ENCODE measurements at regions not wholly inside any gene's neighbourhood (a gene's known extent, or its start where the extent isn't known, plus 50 kb on each side); places are given as distances from the start of the nearest gene placed in this dataset.

DNA sequence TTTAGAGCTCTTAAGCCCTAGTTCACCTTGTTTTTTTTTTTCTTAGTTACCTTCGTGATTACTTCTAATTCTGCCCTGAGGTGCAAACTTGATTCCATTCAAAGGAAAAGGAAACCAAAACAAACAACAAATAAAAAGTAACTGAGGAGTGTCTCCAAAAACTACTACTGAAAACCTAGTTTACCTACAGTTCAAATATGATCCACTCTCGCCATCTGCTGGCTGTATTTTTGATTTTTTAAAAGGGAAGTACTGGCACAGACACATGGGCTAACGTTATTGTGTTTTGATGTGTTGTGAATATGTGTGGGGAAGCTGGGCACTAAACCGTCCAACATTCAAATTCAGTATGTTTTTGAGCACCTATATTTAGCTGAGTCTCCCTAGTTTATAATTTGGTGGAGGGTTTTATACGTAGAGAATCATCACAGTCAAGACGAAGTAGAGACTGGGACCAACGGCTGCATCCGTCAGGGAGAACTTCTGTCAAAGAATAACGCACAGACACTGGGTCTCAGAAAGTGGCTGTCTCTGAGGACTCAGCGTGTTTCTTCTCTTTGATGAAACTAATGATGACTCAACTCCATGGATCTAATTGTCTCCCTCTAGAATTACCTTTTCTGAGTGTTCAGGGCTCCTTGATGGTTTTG, 373.5 kb upstream of the BTBD3 start:
- H3K4me1 Mint-ChIP-seq: peaks cover 21% of the 10 kb centered on the region
- no peaks in the 10 kb centered on the region for H3K27me3 Mint-ChIP-seq (ENCODE audit: low read depth)
- H3K9me3 Mint-ChIP-seq: no peaks in the 10 kb centered on the region
- H3K27ac Mint-ChIP-seq (ENCODE audit: unreplicated experiment): no peak overlapping the region
- no peak overlapping the region for H3K4me3 Mint-ChIP-seq
- DNase-seq (ENCODE audit: low read depth, low spot score): peak; percentile 67
- no peaks in the 10 kb centered on the region for H3K36me3 Mint-ChIP-seq (ENCODE audit: low read depth)
- TF ChIP-seq, protein P1, sequence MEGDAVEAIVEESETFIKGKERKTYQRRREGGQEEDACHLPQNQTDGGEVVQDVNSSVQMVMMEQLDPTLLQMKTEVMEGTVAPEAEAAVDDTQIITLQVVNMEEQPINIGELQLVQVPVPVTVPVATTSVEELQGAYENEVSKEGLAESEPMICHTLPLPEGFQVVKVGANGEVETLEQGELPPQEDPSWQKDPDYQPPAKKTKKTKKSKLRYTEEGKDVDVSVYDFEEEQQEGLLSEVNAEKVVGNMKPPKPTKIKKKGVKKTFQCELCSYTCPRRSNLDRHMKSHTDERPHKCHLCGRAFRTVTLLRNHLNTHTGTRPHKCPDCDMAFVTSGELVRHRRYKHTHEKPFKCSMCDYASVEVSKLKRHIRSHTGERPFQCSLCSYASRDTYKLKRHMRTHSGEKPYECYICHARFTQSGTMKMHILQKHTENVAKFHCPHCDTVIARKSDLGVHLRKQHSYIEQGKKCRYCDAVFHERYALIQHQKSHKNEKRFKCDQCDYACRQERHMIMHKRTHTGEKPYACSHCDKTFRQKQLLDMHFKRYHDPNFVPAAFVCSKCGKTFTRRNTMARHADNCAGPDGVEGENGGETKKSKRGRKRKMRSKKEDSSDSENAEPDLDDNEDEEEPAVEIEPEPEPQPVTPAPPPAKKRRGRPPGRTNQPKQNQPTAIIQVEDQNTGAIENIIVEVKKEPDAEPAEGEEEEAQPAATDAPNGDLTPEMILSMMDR (conservative IDR thresholded peaks at IDR 0.05): peak; percentile 84

DNA sequence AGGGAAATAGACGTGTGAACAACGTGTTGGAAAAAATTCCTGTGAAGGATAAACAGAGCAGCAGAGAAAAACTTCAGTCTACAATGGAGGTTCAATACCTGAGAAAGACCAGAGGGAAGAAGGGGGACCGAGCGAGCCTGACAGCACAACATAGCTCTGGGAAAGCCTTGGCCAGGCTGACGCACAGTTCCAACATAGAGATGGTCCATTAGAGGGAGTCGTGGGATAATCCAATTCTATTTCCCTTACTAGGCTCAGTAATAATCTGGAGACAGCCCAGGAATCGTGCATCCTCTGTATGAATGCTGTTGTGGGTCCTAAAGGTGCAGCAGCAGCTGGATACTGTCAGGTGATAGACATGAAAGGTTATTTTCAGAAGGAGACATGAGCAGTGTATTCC, 370.8 kb upstream of the BTBD3 start:
- TF ChIP-seq, protein P1 (conservative IDR thresholded peaks at IDR 0.05): no peak
- no peaks in the 10 kb centered on the region for H3K36me3 Mint-ChIP-seq (ENCODE audit: low read depth)
- H3K4me1 Mint-ChIP-seq: no peaks in the 10 kb centered on the region

DNA sequence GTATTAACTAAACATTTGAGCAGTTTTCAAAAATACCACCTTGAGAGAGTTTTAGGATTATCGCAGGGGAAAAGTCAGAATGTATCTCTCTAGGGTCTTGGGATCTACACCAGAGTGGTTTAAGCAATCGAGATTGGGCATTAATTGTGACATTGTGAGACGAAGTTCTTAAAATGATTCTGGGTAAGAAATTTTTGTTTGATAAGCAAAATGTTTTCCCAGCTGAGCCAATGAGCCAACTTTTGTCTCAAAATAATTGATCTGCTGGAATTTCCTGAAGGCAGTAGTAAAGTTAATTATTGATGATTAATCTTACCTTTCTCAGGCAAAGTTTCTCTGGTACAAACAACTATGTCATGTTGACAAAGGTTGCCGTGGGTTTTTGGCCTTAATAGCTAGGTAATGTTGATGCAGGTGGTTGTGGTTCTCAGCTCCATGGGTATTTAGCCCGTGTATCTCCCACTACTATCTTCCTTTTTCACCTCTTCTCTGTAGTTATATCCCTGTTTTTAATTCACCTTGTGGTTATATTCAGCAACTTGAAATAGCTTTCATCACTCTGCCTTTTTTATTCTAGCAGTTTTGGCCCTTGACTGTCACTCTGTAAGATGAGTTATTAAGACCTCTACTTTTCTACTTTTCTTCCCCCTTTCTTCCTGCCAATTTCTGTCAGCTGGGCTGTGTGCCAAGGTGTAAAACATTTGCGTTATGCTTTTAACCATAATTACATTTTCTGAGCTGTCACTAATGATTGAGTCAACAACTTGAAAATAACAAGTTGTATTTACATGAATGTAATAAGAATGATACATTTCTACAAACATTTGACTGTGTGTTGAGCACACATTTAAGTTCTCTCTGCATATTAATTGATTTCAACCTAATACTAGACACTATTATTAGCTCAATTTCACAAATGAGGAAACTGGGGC, 368.3 kb upstream of the BTBD3 start:
- H3K27me3 Mint-ChIP-seq (ENCODE audit: low read depth): no peaks in the 10 kb centered on the region
- no peak for DNase-seq (ENCODE audit: low read depth, low spot score)
- no peak overlapping the region for H3K27ac Mint-ChIP-seq (ENCODE audit: unreplicated experiment)
- TF ChIP-seq, protein P1 (conservative IDR thresholded peaks at IDR 0.05): no peak
- H3K36me3 Mint-ChIP-seq (ENCODE audit: low read depth): no peaks in the 10 kb centered on the region
- H3K4me1 Mint-ChIP-seq: peaks cover 7% of the 10 kb centered on the region
- no peak overlapping the region for H3K4me3 Mint-ChIP-seq
- peaks cover 2% of the 10 kb centered on the region for H3K9me3 Mint-ChIP-seq

More for the DNA sequence above, 370.8 kb upstream of the BTBD3 start:
- Mint-ChIP-seq H3K27ac (ENCODE audit: unreplicated experiment) (no peak overlapping the region), H3K27me3 (ENCODE audit: low read depth) (no peaks in the 10 kb centered on the region), H3K9me3 (peaks cover 2% of the 10 kb centered on the region), H3K4me3 (no peak overlapping the region)
- no peak for DNase-seq (ENCODE audit: low read depth, low spot score)

GRCh38 chr20:11550657-11551338, 366.9 kb upstream of the BTBD3 start:
- Mint-ChIP-seq H3K27ac (ENCODE audit: unreplicated experiment) (no peak overlapping the region), H3K9me3 (peaks cover 2% of the 10 kb centered on the region), H3K27me3 (ENCODE audit: low read depth) (no peaks in the 10 kb centered on the region), H3K36me3 (ENCODE audit: low read depth) (no peaks in the 10 kb centered on the region), H3K4me3 (no peak overlapping the region), H3K4me1 (peaks cover 7% of the 10 kb centered on the region)
- DNase-seq (ENCODE audit: low read depth, low spot score): no peak
- TF ChIP-seq, protein P1 (conservative IDR thresholded peaks at IDR 0.05): no peak

DNA sequence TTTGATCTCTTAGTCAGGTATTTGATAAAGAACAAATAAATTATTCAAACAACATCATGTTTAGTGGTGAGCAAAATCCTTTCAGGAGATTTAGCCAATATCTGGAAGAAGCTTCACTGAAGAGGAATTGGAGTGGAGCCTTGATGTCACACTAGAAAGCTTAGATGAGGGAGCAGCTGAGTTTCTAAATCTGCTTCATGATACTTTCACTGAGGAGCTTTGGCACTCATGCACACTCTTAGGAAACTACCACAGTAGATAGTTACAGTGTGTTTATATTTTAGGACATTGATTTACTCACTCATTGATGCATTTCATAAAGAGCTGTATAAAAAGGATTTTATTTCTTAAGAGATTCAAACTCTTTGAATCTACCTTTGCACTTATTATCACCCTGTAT, 366.2 kb upstream of the BTBD3 start:
- peaks cover 7% of the 10 kb centered on the region for H3K4me1 Mint-ChIP-seq
- H3K36me3 Mint-ChIP-seq (ENCODE audit: low read depth): no peaks in the 10 kb centered on the region
- H3K4me3 Mint-ChIP-seq: no peak overlapping the region
- peaks cover 2% of the 10 kb centered on the region for H3K9me3 Mint-ChIP-seq
- TF ChIP-seq, protein P1 (conservative IDR thresholded peaks at IDR 0.05): no peak
- no peaks in the 10 kb centered on the region for H3K27me3 Mint-ChIP-seq (ENCODE audit: low read depth)
- H3K27ac Mint-ChIP-seq (ENCODE audit: unreplicated experiment): no peak overlapping the region
- DNase-seq (ENCODE audit: low read depth, low spot score): no peak

Measured in neural crest cell (in vitro differentiated cells).